HS-27A (cell line): ENCODE measurements at regions not wholly inside any gene's neighbourhood (a gene's known extent, or its start where the extent isn't known, plus 50 kb on each side); places are given as distances from the start of the nearest gene placed in this dataset.

Experiments
- DNase-seq: peaks from one replicate; pipeline ENCODE4 v3.0.0-alpha.2; 2012; ENCODE audit warnings: low read depth, missing footprints

- no peak for DNase-seq
Observed at GRCh38 chr6:90403489-90404381, 107.1 kb upstream of the BACH2 start.

- no peak for DNase-seq
Observed at GRCh38 chr6:90402831-90403192, 106.2 kb upstream of the BACH2 start.

GRCh38 chr6:90401933-90402830, 105.5 kb upstream of the BACH2 start:
- DNase-seq: no peak

GRCh38 chr6:90399970-90400369, 103.3 kb upstream of the BACH2 start:
- no peak for DNase-seq

- DNase-seq: no peak
Observed at GRCh38 chr6:90397929-90398674, 101.5 kb upstream of the BACH2 start.

GRCh38 chr6:90397047-90397446, 100.4 kb upstream of the BACH2 start:
- no peak for DNase-seq

- no peak for DNase-seq
Observed at GRCh38 chr6:90393232-90393884, 96.7 kb upstream of the BACH2 start.

GRCh38 chr6:90390379-90390778, 93.7 kb upstream of the BACH2 start:
- no peak for DNase-seq

- DNase-seq: no peak
Observed at GRCh38 chr6:90388395-90388794, 91.8 kb upstream of the BACH2 start.

- no peak for DNase-seq
Observed at GRCh38 chr6:90387826-90388225, 91.2 kb upstream of the BACH2 start.

GRCh38 chr6:90387383-90387775, 90.7 kb upstream of the BACH2 start:
- no peak for DNase-seq

GRCh38 chr6:90386399-90387382, 90.0 kb upstream of the BACH2 start:
- no peak for DNase-seq

- no peak for DNase-seq
Observed at GRCh38 chr6:90385759-90386313, 89.2 kb upstream of the BACH2 start.

GRCh38 chr6:90384720-90385119, 88.1 kb upstream of the BACH2 start:
- no peak for DNase-seq

- no peak for DNase-seq
Observed at GRCh38 chr6:90383196-90383822, 86.7 kb upstream of the BACH2 start.

- DNase-seq: no peak
Observed at GRCh38 chr6:90382760-90383159, 86.1 kb upstream of the BACH2 start.

GRCh38 chr6:90375681-90376439, 79.2 kb upstream of the BACH2 start:
- DNase-seq: no peak

GRCh38 chr6:90374201-90374600, 77.6 kb upstream of the BACH2 start:
- no peak for DNase-seq

GRCh38 chr6:90372885-90373284, 76.2 kb upstream of the BACH2 start:
- DNase-seq: no peak
